ENCODE measurements at regions not wholly inside any gene's neighbourhood (a gene's known extent, or its start where the extent isn't known, plus 50 kb on each side); places are given as distances from the start of the nearest gene placed in this dataset.
A peak's percentile ranks its signal among the peaks of the same experiment; 100 is the strongest.

DNA sequence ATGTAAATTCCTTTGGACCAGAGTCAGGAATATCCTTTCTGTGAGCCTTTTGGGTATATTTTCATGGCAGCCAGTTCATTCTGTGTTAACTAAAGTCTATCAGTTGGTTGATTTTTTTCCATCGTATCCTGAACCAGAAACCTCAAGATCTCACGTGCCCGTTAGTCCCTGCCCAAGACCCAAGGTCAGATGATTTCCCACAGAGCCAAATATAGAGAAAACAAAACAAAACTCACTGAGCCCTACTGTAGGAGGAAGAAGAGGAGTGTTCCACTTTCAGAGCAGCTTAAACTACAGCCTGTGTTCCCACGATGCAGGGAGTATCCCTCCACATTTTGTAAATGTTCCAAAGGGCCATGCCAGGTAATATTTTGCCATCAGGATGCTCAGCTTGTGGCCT is 96.0 kb upstream of the ADO start:
- TF ChIP-seq, protein P1, sequence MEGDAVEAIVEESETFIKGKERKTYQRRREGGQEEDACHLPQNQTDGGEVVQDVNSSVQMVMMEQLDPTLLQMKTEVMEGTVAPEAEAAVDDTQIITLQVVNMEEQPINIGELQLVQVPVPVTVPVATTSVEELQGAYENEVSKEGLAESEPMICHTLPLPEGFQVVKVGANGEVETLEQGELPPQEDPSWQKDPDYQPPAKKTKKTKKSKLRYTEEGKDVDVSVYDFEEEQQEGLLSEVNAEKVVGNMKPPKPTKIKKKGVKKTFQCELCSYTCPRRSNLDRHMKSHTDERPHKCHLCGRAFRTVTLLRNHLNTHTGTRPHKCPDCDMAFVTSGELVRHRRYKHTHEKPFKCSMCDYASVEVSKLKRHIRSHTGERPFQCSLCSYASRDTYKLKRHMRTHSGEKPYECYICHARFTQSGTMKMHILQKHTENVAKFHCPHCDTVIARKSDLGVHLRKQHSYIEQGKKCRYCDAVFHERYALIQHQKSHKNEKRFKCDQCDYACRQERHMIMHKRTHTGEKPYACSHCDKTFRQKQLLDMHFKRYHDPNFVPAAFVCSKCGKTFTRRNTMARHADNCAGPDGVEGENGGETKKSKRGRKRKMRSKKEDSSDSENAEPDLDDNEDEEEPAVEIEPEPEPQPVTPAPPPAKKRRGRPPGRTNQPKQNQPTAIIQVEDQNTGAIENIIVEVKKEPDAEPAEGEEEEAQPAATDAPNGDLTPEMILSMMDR (IDR thresholded peaks at IDR 0.05), result no peak
- TF ChIP-seq EP300 (IDR thresholded peaks at IDR 0.05), result peak in 1 of 2 donors; percentile 42

Measured in tibial nerve (tissue), 4 donors.